GM18858 (cell line): ENCODE measurements at regions not wholly inside any gene's neighbourhood (a gene's known extent, or its start where the extent isn't known, plus 50 kb on each side); places are given as distances from the start of the nearest gene placed in this dataset.
"Not testable (repeated sequence)": the region's sequence is repeated elsewhere in the genome, so short reads cannot be mapped to it uniquely, and the experiment has no call there.

Source experiments
- ATAC-seq: cut with Tn5 transposase; IDR thresholded peaks from one replicate; pipeline ENCODE4 v1.9.1; 2021; ENCODE audit not compliant: unreplicated experiment

DNA sequence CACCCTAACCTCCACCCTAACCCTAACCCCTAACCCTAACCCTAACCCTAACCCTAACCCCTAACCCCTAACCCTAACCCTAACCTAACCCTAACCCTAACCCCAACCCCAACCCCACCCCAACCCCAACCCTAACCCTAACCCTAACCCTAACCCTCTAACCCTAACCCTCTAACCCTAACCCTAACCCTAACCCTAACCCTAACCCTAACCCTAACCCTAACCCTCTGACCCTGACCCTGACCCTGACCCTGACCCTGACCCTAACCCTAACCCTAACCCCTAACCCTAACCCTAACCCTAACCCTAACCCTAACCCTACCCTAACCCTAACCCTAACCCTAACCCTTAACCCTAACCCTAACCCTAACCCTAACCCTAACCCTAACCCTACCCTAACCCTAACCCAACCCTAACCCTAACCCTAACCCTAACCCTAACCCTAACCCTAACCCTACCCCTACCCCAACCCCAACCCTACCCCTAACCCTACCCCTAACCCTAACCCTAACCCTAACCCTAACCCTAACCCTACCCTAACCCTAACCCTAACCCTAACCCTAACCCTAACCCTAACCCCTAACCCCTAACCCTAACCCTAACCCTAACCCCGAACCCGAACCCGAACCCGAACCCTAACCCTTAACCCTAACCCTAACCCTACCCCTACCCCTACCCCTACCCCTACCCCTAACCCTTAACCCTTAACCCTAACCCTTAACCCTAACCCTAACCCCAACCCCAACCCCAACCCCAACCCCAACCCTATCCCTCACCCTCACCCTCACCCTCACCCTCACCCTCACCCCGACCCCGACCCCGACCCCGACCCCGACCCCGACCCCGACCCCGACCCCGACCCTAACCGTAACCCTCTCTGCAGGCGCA, 186.2 kb upstream of the CHL1 start:
- not testable (repeated sequence) for ATAC-seq

DNA sequence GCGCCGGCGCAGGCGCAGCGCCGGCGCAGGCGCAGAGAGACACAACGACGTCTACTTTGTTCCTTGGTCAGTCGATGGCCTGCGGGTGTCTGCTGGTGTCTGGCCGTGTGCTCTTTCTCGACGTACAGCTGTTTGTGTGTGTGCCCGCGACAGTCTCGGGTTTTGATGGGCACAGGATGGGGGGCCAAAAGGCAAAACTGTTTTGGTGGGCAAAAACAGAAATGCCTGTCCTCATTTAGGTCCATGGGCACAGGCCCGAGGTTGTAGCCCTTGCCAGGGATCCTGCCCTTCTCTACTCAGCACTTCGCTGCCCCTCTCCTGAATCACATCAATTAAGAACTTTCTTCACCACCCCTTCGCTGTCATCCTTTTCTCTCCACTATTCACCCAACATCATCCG, 184.8 kb upstream of the CHL1 start:
- ATAC-seq, result no peak

DNA sequence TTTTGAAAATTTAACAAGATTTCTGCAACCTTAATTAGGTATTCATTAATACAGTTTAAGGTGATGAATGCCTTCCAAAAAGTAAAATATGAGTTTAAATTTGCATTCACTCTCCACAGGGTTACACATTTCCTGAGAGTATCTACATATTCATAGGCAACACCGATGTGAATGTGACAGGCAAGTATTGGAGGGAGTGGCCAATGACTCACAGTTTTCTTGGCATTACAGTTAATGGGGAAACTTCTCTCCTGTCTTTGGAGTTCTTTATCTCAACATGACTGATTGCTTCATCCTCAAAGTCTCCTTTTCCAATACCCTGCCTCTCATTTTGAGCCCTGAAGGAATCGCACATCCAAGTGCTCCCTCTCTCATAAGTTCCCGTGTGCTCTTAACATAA, 181.9 kb upstream of the CHL1 start:
- no peak for ATAC-seq

DNA sequence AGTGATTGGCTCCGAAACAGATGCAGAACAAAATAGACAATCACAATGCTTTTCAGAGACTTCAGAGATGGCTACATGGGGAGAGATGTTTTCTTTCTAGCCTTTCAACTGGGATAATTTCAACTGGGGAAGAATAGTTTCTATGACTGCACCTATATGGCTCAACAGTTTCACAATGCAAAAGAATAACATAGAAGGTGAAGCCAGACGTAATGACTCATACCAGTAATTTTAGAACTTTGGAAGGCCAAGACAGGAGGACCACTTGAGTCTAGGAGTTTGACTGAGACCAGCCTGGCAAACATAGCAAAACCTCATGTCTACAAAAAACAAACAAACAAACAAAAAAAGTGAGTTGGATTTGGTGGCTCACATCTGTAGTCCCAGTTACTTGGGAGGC, 180.2 kb upstream of the CHL1 start:
- ATAC-seq, result no peak

- no peak for ATAC-seq
These were observed 176.1 kb upstream of the CHL1 start for GRCh38 chr3:20421-20820.

DNA sequence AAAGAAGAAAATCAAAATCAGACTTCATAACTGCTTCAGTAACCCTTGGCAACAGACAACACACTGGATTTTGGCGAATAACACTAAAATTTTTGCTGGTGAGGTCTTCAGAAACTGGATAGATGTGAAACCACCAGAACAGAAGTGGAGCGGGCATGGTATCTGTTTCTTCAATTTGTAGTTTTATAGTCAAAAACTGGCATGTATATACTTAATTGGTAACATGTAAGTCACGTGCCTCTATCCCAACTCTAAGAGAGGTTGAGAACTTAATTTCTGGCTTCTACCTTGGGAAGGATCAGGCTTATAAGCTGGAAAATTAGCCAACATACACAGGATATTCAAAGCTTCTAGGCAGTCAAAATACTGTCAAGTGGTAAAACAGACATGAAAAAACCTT, 172.6 kb upstream of the CHL1 start:
- ATAC-seq, result no peak

GRCh38 chr3:25056-25455, 171.5 kb upstream of the CHL1 start:
- ATAC-seq, result no peak

DNA sequence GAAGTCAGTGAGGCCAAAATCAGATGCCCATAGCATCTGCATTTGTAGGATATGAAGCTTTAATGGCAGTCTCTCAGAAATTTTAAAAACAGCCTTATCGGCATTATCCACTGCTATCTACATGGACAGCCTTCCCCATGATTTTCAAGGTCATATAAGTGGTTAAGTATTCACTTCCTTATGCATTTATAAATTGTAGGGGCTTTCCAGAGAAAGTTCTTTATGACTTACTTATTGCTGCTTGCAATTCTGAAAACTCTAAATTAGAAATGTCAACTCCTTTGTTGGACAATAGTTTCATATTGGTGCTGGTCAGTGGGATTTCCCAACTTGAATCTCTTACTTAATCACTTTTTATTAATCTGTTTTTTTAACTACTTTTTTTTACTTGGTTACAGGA, 160.6 kb upstream of the CHL1 start:
- ATAC-seq, result not testable (repeated sequence)

DNA sequence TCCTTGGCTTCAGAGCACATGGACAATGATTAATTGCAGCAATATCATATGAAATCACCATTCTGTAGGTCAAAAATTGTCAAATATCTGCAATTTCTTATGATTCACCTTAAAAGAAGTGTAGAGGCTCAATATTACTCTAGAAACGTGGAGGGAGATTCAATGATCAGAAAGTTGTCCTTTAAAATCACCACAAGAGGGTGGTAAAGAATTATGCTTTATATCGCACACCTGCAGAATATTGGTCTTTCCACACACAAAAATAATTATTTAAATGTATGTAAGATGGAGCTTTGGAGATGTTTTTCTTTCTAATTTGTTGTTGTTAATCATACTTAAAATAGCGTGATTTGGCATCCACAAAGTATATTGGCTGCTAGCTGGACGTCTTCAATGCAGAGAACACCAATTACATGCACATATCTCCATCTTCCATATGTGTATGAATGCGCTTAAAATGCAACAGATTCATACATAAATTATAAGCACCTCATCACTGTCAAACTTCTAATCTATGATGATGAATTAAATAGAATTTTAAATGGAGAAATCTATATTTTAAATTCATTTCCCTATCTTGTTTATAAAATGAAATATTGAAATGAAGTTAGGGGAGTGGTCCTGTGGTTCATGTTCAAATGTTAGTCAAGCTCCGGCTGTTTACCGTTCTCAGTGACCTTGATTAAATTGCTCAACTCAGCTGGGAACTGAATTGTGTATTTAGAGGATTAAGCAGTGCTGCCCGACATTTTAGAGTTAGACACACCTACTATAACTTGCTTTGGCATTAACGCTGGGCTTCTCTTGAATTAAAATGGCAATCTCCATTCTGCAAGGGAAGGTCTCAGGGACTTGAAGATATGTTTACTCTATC, 153.5 kb upstream of the CHL1 start:
- peak; percentile 45 for ATAC-seq

- no peak for ATAC-seq
These were observed 152.4 kb upstream of the CHL1 start for GRCh38 chr3:44028-44676.

- not testable (repeated sequence) for ATAC-seq
These were observed 151.6 kb upstream of the CHL1 start for GRCh38 chr3:44941-45340.

DNA sequence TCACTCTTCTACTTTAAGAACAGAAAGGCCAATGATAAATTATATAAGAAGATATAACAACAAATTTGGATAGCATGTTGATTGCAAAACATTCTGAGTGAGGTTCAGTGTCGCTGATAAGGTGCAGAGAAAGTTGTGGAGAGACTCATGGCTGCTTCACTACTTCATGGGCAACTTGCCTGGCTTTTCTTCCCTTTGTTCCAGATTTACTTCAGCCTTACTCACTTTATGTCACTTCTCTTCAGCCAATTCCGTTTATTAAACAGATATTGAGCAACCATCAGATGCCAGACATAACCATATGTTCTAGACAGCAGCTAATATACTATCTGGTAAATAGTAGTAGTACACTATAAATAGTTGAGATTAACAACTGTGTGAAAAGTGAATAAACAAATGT, 150.0 kb upstream of the CHL1 start:
- no peak for ATAC-seq

DNA sequence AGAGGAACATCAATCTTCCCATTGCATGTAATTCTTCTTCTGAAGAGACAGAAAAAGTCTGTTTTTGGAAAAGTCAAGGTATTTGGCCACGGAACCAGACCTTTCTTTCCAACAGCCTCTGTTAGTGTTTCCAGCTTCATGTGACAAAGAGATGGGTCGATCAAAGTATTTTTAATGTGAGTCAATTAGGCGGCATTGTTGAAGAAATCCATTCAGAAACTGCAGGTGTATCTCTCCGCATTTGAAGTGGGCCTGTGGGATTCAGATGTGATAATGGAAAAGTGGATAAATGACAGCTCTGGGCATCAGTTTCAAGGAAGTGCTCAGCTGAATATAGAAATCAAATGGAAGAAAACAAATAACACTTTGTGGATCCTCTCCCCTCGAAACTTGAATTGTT, 143.1 kb upstream of the CHL1 start:
- not testable (repeated sequence) for ATAC-seq

GRCh38 chr3:54240-54639, 142.3 kb upstream of the CHL1 start:
- ATAC-seq, result no peak

DNA sequence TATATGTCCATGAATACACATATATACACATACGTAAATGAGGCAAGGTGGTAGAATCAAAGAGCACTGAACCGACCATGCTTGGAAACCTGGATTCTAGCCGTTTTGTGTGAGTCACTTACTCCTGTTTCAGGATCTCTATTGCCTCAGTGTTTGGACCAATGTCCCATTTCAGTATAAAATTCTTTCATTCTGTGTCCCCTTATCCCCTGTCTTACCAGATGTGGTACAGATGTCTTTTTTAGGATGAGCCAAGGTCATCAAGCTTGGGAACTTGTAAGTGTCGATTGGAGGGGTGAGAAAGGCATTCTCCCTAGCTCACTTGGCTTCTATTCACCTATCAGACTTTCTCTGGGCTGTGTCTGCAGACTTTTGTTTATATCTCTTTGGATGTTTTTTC, 139.9 kb upstream of the CHL1 start:
- ATAC-seq, result no peak

- no peak for ATAC-seq
These were observed 136.7 kb upstream of the CHL1 start for GRCh38 chr3:59854-60253.

DNA sequence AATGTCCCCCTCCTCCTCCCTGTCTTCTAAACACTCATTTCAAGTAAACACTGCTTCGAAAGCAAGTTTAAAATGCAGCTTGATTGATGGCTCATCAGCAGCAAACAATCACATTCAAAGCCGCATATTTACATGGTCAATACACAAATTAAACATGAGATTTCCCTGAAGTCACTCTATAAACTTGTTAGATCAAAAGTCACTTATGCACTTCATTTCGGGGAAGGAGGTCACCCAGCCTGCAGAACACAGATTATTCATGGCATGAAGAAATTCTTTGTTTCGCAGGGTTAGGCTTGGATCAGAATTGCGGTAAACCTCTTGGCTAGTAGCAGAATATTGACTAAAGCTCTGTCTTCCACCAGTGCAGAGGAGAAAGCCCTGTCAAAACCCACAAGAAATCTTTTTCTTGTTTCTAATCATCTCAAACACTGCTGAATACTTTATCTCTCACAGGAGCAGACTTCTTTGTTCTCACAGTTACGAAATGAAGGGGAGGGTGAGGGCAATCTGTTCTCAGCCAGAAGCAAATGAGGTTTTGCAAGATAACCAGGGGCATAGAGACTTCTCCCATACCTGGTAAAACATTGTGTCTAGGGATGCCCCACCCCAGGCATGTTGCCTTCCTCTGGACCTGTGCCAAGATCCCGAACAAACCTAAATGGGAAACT, 133.3 kb upstream of the CHL1 start:
- ATAC-seq, result no peak

DNA sequence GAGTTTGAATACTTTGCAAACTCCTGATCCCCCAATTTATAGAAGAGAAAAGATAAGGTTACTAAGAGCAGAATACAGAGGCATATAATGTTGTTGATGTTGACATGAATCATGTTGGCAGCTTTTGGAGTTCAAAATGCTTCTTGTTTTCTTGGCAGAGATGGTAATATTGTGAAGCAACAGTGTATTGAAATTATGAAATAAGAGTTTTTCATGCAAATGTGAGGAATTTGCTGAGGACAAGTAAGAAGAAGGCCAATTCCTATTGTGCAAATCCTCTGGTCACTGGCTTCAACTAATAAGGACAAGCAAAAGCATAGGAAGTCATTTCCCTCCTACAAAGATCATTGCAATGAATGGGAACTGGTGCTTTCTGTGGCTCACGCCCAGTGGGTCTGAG, 126.9 kb upstream of the CHL1 start:
- no peak for ATAC-seq

DNA sequence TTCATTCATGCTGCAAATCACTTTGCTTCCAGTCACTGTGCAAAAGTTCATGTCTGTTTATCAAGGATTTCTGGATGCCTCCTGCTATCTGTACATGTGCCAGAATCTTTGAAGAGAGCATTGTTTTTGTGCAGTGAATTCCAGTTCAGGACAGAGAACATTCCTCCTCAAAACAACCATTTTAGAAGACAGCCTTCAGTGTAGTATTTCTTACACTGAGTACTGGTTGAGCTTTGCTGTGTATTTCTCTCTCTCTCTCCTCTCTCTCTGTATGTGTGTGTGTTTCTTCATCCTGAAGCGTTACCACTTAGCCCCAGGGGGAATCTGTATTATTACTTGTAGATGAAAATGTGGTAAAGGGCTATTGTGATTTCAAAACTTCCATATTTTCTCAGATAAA, 123.8 kb upstream of the CHL1 start:
- no peak for ATAC-seq

- no peak for ATAC-seq
These were observed 123.3 kb upstream of the CHL1 start for GRCh38 chr3:73271-73670.

- ATAC-seq, result no peak
These were observed 121.8 kb upstream of the CHL1 start for GRCh38 chr3:74676-75243.
